Epithelial cell of esophagus (primary cell): ENCODE measurements at regions not wholly inside any gene's neighbourhood (a gene's known extent, or its start where the extent isn't known, plus 50 kb on each side); places are given as distances from the start of the nearest gene placed in this dataset.

ENCODE experiments used
- DNase-seq: peaks from one replicate; pipeline ENCODE4 v3.0.0; 2010; ENCODE audit warnings: low read depth
- H3K4me3 ChIP-seq: 2 replicates; pipeline ENCODE4 v1.5.1; 2011; ENCODE audit warnings: mild to moderate bottlenecking, low read length, control low read depth
- TF ChIP-seq, protein P1 (sequence below): IDR thresholded peaks from 2 replicates; pipeline ENCODE4 v1.5.1; 2011; ENCODE audit warnings: low read depth, mild to moderate bottlenecking, low read length, control low read depth, inconsistent platforms; ENCODE audit not compliant: insufficient read depth; ENCODE audit errors: missing control alignments

- TF ChIP-seq, protein P1, sequence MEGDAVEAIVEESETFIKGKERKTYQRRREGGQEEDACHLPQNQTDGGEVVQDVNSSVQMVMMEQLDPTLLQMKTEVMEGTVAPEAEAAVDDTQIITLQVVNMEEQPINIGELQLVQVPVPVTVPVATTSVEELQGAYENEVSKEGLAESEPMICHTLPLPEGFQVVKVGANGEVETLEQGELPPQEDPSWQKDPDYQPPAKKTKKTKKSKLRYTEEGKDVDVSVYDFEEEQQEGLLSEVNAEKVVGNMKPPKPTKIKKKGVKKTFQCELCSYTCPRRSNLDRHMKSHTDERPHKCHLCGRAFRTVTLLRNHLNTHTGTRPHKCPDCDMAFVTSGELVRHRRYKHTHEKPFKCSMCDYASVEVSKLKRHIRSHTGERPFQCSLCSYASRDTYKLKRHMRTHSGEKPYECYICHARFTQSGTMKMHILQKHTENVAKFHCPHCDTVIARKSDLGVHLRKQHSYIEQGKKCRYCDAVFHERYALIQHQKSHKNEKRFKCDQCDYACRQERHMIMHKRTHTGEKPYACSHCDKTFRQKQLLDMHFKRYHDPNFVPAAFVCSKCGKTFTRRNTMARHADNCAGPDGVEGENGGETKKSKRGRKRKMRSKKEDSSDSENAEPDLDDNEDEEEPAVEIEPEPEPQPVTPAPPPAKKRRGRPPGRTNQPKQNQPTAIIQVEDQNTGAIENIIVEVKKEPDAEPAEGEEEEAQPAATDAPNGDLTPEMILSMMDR: no peak
- H3K4me3 ChIP-seq: no peak overlapping the region
- DNase-seq: no peak
Observed at GRCh38 chr10:113247050-113247449, 297.0 kb downstream of the TCF7L2 start.

DNA sequence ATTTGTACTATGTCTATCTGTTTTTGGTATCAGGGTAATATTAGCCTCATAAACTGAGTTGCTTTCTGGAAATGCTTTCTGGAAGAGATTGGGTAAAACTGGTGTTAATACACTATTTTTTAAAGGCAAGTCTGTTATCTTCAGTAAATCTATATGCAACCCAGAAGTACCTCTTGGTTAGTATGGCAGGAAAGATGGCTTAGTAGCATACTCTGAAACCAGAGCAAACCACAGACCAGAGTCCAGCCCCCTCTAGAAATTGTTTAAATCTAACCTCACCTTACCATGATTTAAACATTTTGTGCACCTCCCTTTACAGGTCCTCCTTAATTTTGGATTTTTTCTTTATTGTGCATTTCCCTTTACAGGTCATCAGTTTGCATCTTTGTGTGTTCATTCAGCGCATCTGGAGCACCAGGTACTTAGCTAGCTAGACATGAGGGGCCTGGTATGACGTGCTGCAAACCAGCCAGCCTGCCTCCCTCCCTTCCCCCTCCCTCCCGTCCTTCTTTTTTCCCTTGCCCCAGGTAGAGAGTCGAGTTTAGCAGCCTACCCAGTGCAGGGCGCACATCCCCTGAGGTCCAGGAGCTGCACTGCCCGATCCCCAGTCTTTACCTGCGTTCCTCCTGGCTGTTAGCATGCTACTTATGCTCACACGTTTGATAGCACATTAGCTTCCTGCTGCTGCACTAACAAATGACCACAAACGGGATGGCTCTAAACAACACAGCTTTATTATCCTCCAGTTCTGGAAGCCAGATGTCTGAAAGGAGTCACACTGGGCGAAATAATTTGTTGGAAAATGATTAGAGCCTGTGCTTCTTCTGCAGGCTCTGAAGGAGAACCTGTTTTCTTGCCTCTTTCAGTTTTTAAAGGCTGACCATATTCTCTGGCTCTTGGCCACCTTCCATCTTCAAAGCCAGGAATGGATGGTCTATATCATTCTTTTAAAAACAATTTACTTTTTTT is 299.9 kb upstream of the HABP2 start:
- H3K4me3 ChIP-seq: no peak overlapping the region
- TF ChIP-seq, protein P1: no peak
- DNase-seq: no peak

DNA sequence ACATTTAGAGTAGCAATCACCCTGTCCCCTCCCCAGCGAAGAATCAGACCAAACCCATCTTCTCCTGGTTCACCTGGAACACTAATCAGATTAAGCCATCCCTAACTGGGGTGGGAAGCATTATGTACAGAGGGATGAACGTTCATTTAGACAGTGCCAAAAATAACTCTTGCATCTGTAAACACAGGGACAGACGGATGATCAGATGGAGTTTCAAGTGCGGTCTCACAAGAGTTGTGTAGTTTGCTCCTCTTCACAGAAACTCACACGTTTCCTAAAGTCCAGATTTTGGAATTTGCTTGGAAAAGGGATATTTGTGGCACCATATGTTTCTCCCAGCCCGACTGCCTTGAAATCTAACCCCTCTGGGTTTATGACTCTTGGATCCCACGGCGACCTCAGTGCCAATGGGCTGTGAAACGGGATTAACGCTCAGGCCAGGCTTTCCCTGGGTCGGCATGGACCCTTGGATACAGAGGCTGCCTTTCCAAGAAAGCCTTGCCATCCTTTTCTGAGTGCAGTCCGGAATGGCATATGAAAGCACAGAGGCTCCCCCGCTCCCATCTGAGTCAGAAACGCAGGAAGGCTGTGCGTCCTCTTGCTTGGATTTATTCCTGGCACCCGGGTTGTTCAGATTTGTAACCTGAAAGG is 293.2 kb upstream of the HABP2 start:
- H3K4me3 ChIP-seq: no peak overlapping the region
- DNase-seq: no peak
- TF ChIP-seq, protein P1: no peak

GRCh38 chr10:113261161-113261560 is 291.7 kb upstream of the HABP2 start:
- no peak for DNase-seq
- H3K4me3 ChIP-seq: no peak overlapping the region
- TF ChIP-seq, protein P1: no peak

DNA sequence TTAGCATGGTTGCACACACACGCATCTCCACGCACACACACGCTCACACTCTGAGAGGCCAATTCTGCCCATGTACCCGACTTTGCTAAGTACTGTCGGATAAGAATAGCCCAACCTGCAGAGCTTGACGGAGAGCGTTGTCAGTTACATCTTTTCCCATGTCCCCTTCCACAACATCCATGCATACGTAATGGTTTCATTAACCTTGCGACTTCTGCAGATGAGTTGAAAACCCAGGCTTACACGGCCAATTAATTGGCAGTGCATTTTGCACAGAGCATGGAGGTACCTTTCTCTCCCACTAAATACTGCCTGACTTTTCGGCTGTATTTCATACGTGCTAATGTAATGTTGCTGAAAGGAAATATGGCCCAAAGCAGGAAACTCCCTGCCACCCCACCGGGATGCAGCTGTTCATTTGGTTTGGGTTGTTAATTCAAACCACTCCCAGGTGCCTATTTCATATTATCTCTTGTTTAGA is 291.2 kb upstream of the HABP2 start:
- no peak overlapping the region for H3K4me3 ChIP-seq
- TF ChIP-seq, protein P1: no peak
- DNase-seq: no peak

DNA sequence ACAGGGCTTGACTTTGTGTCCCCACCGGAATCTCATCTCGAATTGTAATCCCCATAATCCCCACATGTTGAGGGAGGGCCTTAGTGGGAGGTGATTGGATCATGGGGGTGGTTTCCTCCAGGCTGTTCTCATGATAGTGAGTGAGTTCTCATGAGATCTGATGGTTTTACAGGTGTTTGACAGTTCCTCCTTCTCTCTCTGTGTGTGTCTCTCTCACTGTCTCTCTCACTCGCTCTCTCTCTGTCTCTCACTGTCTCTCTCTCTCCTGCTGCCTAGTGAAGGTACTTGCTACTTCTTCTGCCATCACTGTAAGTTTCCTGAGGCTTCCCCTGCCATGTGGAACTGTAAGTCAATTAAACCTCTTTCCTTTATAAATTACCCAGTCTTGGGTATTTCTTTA is 289.8 kb upstream of the HABP2 start:
- H3K4me3 ChIP-seq: no peak overlapping the region
- TF ChIP-seq, protein P1: no peak
- no peak for DNase-seq
